Activated CD8-positive, alpha-beta T cell treated with anti-CD3 and anti-CD28 coated beads, Interleukin-2, amount 10 ng/mL, durations not matched to agents 7 days and 5 days (primary cell): ENCODE measurements at regions not wholly inside any gene's neighbourhood (a gene's known extent, or its start where the extent isn't known, plus 50 kb on each side); places are given as distances from the start of the nearest gene placed in this dataset.

Source experiments
- ATAC-seq: fragments of 150-1000 bp; cut with Tn5 transposase; one replicate; pipeline ENCODE4 v1.10.0; 2021; ENCODE audit warnings: moderate library complexity
- CTCF ChIA-PET: fragments of 350-600 bp; sonication (Branson Sonifier 250); formaldehyde crosslinking; loops from one replicate; lab custom pipeline; 2021; ENCODE audit warnings: antibody characterized with exemption; lab: Charles Lee
- POLR2A ChIA-PET: fragments of 350-600 bp; sonication (Branson Sonifier 250); formaldehyde crosslinking; loops from one replicate; lab custom pipeline; 2021; ENCODE audit warnings: antibody characterized with exemption; lab: Charles Lee
- DNase-seq: peaks from one replicate; pipeline ENCODE4 v3.0.0-alpha.2; 2020
- H3K27ac Mint-ChIP-seq: one replicate; pipeline ENCODE4 v1.8.0; 2021; ENCODE audit warnings: mild to moderate bottlenecking, mixed read lengths
- H3K27me3 Mint-ChIP-seq: one replicate; pipeline ENCODE4 v1.8.0; 2021; ENCODE audit warnings: low read depth, mixed read lengths
- H3K36me3 Mint-ChIP-seq: one replicate; pipeline ENCODE4 v1.8.0; 2021; ENCODE audit warnings: low read depth, mixed read lengths
- H3K4me1 Mint-ChIP-seq: one replicate; pipeline ENCODE4 v1.8.0; 2021; ENCODE audit warnings: low read depth, mixed read lengths
- H3K4me3 Mint-ChIP-seq: one replicate; pipeline ENCODE4 v1.8.0; 2021; ENCODE audit warnings: mild to moderate bottlenecking, mixed read lengths
- H3K9me3 Mint-ChIP-seq: one replicate; pipeline ENCODE4 v1.8.0; 2022; ENCODE audit warnings: mixed read lengths; ENCODE audit not compliant: insufficient read depth

DNA sequence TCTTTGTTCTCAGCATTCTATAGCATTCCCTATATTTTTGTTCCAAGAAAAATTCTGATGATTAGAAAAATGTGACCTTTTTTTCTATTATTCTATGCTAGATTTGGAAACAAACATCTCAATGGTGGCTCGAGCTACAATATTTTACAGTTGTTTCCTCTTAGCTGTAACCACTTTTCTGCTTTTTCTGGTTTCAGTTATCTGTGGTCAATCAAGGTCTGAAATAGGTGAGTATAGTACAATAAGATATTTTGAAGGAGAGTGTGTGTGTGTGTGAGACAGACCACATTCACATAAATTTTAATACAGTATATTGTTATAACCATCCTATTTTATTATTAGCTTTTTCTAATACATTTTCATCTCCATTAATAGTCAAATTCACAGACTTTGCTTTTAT lies 564.5 kb upstream of the GHITM start:
- H3K27ac Mint-ChIP-seq = no peak overlapping the region
- no peak overlapping the region for H3K4me3 Mint-ChIP-seq
- ChIA-PET CTCF (no interaction called here), POLR2A (no interaction called here)
- ATAC-seq (no peak), DNase-seq (no peak)
- no peaks in the 10 kb centered on the region for H3K27me3 Mint-ChIP-seq
- H3K9me3 Mint-ChIP-seq = no peaks in the 10 kb centered on the region
- no peaks in the 10 kb centered on the region for H3K4me1 Mint-ChIP-seq
- H3K36me3 Mint-ChIP-seq = no peaks in the 10 kb centered on the region

- DNase-seq (no peak), ATAC-seq (no peak)
- Mint-ChIP-seq H3K4me3 (no peak overlapping the region), H3K27ac (no peak overlapping the region), H3K27me3 (no peaks in the 10 kb centered on the region), H3K4me1 (no peaks in the 10 kb centered on the region), H3K36me3 (no peaks in the 10 kb centered on the region), H3K9me3 (peaks cover 5% of the 10 kb centered on the region)
- POLR2A ChIA-PET = no interaction called here
- CTCF ChIA-PET = no interaction called here
Measured at GRCh38 chr10:83577421-83577820, 561.9 kb upstream of the GHITM start.

DNA sequence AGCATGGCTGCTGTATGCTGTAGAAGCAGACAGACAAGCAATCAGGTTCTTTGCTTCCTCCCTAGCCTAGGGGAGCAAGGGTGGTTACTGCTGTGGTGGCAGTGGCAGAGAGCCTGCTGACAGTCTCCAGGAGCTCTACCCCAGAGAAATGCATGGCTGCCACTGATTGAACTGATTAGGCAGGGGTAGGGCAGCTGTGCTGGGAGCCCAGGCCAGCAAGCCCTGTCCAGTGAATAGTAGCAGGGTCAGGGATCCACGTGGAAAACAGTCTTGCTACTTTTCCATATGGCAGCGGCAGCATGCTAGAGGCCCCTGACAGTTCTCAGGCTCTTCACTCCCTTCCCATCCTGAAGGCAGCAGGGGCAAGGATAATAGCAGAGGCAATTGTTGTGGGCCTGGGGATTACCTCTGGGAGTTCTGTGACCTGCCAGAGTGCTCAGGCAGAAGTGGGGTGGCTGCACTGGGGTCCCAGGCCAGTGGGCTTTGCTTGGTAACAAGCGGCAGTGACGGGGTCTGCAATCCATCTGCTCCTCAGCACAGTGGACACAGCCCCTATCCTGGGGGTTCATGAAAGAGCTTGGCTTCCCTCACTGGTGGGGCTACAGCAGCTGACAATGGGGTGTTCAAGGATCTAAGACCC lies 558.8 kb upstream of the GHITM start:
- Mint-ChIP-seq H3K4me1 (no peaks in the 10 kb centered on the region), H3K4me3 (no peak overlapping the region), H3K27me3 (no peaks in the 10 kb centered on the region), H3K36me3 (no peaks in the 10 kb centered on the region), H3K9me3 (peaks cover 5% of the 10 kb centered on the region), H3K27ac (no peak overlapping the region)
- ChIA-PET CTCF (no interaction called here), POLR2A (no interaction called here)
- ATAC-seq = no peak
- DNase-seq = no peak

DNA sequence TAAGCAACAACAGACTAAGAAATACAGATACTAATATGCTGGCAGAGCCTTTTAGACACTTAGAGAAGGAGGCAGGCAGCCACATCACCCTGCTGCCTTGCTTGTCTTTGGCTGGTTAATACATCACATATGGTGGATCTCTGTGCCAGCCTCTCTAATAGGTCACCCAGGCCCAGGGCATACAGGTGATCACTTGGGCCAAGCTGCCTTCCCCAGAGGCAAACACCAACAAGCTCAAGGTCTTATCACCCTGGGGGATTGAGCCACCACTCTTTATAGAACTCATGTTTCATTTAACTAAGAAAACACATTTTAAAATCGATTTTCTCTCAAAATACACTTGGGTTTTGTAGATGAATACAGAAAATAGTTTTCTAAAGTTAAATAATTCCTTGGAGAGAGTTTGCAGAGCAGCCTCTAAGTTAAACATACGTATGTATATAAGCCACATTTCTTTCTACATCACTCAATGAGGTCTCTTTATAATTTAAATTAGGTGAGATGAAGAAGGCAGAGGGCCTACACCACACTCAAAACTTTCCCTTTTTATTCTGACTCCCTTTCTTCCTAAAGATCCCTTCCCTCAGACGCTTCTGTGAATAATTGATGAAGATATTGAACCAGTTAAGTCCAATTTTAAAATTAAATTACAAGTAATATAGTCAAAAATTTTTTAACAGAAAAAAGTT lies 556.8 kb upstream of the GHITM start:
- Mint-ChIP-seq H3K9me3 (peaks cover 5% of the 10 kb centered on the region), H3K36me3 (no peaks in the 10 kb centered on the region), H3K4me3 (no peak overlapping the region), H3K27ac (no peak overlapping the region), H3K4me1 (no peaks in the 10 kb centered on the region), H3K27me3 (no peaks in the 10 kb centered on the region)
- ATAC-seq = no peak
- no peak for DNase-seq
- CTCF ChIA-PET = no interaction called here
- POLR2A ChIA-PET = no interaction called here

DNA sequence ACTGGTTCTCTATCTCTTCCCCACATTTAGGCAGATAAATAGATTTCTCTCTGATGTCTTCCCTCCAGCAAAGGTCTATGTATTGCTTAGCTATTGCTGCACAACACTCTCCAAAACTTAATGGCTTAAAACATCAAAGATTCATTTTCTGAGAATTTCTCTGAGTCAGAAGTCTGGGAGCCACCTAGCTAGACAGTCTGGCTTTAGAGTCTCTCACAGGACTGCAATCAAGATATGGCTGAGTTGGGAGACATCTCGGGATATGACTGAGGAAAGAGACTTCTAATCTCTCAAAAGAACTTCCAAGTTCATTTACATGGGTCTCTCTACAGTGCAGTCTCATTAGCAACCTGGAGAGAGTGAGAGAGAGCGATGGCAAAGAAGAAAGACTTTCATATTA lies 553.6 kb upstream of the GHITM start:
- ATAC-seq (no peak), DNase-seq (no peak)
- Mint-ChIP-seq H3K4me1 (no peaks in the 10 kb centered on the region), H3K27me3 (no peaks in the 10 kb centered on the region), H3K9me3 (peaks cover 10% of the 10 kb centered on the region), H3K36me3 (no peaks in the 10 kb centered on the region), H3K27ac (no peak overlapping the region), H3K4me3 (no peak overlapping the region)
- ChIA-PET POLR2A (no interaction called here), CTCF (no interaction called here)

- ChIA-PET POLR2A (no interaction called here), CTCF (no interaction called here)
- Mint-ChIP-seq H3K4me3 (no peak overlapping the region), H3K9me3 (peaks cover 11% of the 10 kb centered on the region), H3K36me3 (no peaks in the 10 kb centered on the region), H3K27me3 (no peaks in the 10 kb centered on the region), H3K4me1 (no peaks in the 10 kb centered on the region), H3K27ac (no peak overlapping the region)
- DNase-seq (no peak), ATAC-seq (no peak)
Measured at GRCh38 chr10:83592337-83592935, 546.9 kb upstream of the GHITM start.

- no peak for ATAC-seq
- DNase-seq = no peak
- H3K36me3 Mint-ChIP-seq = no peaks in the 10 kb centered on the region
- H3K9me3 Mint-ChIP-seq = no peaks in the 10 kb centered on the region
- no peak overlapping the region for H3K27ac Mint-ChIP-seq
- POLR2A ChIA-PET = no interaction called here
- H3K4me3 Mint-ChIP-seq = no peak overlapping the region
- no peaks in the 10 kb centered on the region for H3K27me3 Mint-ChIP-seq
- CTCF ChIA-PET = no interaction called here
- H3K4me1 Mint-ChIP-seq = peaks cover 4% of the 10 kb centered on the region
Measured at GRCh38 chr10:83603708-83604107, 535.6 kb upstream of the GHITM start.

DNA sequence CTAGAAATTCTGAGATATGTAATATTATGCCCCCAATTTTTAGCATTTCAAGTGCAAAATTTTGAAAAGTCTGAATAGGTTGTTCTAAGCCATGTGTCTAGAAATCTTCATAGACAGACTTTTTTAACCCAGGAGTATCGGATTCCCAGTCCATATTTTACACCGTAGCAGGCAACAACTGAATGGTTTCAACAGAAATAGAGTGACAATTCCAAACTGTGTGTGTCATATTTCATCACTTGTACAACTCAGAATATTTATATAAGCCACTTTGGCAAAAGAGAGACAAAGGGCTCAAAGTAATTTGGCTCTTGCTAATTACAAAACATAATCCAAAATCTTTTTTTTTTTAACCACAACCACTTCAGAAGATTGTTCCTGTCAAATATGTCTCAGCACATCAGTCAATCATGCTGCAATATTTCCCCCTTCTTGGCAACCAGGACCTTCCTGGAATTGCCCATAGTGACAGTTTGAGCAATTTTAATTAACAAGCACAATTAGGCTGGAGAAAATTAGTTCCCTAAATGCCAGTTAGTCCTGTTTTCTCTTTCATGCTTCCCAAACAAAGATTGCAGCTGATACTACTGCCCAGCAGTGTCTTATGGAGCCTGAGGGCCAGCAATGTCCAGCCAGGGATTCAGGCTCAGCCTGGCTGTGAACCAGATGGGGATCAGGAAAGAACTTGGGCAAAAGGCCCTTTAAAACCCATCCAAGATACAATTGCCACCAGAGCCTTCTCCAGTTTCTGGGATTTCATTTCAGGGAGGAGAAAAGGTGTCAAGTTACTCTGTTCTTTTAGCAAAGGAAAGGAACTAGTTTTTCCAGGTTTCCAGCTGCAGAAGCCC lies 533.3 kb upstream of the GHITM start:
- Mint-ChIP-seq H3K36me3 (no peaks in the 10 kb centered on the region), H3K4me3 (no peak overlapping the region), H3K4me1 (peaks cover 4% of the 10 kb centered on the region), H3K27ac (no peak overlapping the region), H3K27me3 (no peaks in the 10 kb centered on the region), H3K9me3 (no peaks in the 10 kb centered on the region)
- ATAC-seq (no peak), DNase-seq (no peak)
- POLR2A ChIA-PET = no interaction called here
- CTCF ChIA-PET = no interaction called here

GRCh38 chr10:83607959-83608745 lies 531.2 kb upstream of the GHITM start:
- H3K4me3 Mint-ChIP-seq = no peak overlapping the region
- H3K27ac Mint-ChIP-seq = no peak overlapping the region
- peaks cover 5% of the 10 kb centered on the region for H3K9me3 Mint-ChIP-seq
- DNase-seq (no peak), ATAC-seq (no peak)
- H3K27me3 Mint-ChIP-seq = no peaks in the 10 kb centered on the region
- H3K36me3 Mint-ChIP-seq = no peaks in the 10 kb centered on the region
- ChIA-PET CTCF (no interaction called here), POLR2A (no interaction called here)
- peaks cover 4% of the 10 kb centered on the region for H3K4me1 Mint-ChIP-seq

- no peak for ATAC-seq
- CTCF ChIA-PET = no interaction called here
- Mint-ChIP-seq H3K27me3 (no peaks in the 10 kb centered on the region), H3K4me1 (no peaks in the 10 kb centered on the region), H3K4me3 (no peak overlapping the region), H3K9me3 (peaks cover 5% of the 10 kb centered on the region), H3K36me3 (no peaks in the 10 kb centered on the region), H3K27ac (no peak overlapping the region)
- POLR2A ChIA-PET = no interaction called here
- DNase-seq = no peak
Measured at GRCh38 chr10:83612050-83612449, 527.3 kb upstream of the GHITM start.

- no peak for DNase-seq
- POLR2A ChIA-PET = no interaction called here
- Mint-ChIP-seq H3K9me3 (peaks cover 5% of the 10 kb centered on the region), H3K27me3 (no peaks in the 10 kb centered on the region), H3K4me3 (no peak overlapping the region), H3K4me1 (no peaks in the 10 kb centered on the region), H3K27ac (no peak overlapping the region), H3K36me3 (no peaks in the 10 kb centered on the region)
- CTCF ChIA-PET = no interaction called here
- ATAC-seq = no peak
Measured at GRCh38 chr10:83612746-83613145, 526.6 kb upstream of the GHITM start.
